Brain microvascular endothelial cell (primary cell): ENCODE measurements at regions not wholly inside any gene's neighbourhood (a gene's known extent, or its start where the extent isn't known, plus 50 kb on each side); places are given as distances from the start of the nearest gene placed in this dataset.
"Not testable (repeated sequence)": the region's sequence is repeated elsewhere in the genome, so short reads cannot be mapped to it uniquely, and the experiment has no call there.

Experiments
- DNase-seq: peaks from one replicate; pipeline ENCODE4 v3.0.0-alpha.2; 2020
- H3K27ac ChIP-seq: fragments of 250-450 bp; sonication (Bioruptor Pico); 2 replicates; pipeline ENCODE4 v1.5.1; 2020; ENCODE audit warnings: mild to moderate bottlenecking, moderate library complexity
- H3K27me3 ChIP-seq: fragments of 250-450 bp; sonication (Bioruptor Pico); replicated peaks from 2 replicates; pipeline ENCODE4 v1.5.1; 2020; ENCODE audit warnings: mild to moderate bottlenecking
- H3K36me3 ChIP-seq: fragments of 250-450 bp; sonication (Bioruptor Pico); replicated peaks from 2 replicates; pipeline ENCODE4 v1.5.1; 2020; ENCODE audit warnings: mild to moderate bottlenecking
- H3K4me3 ChIP-seq: 2 replicates; pipeline ENCODE4 v1.5.1; 2011; ENCODE audit warnings: low read depth, mild to moderate bottlenecking, control low read depth, low read length, moderate library complexity
- in situ Hi-C: cut with HindIII; loops from 2 replicates; pipeline ENCODE4 v1.10.0; 2017; ENCODE audit warnings: low sequenced_read_pairs, low pct_ligation_motif_present
- TF ChIP-seq, protein P1 (sequence below): IDR thresholded peaks from 2 replicates; pipeline ENCODE4 v1.5.1; 2011; ENCODE audit warnings: low read depth, mild to moderate bottlenecking, moderate library complexity, low read length, control low read depth, inconsistent platforms; ENCODE audit errors: missing control alignments

DNA sequence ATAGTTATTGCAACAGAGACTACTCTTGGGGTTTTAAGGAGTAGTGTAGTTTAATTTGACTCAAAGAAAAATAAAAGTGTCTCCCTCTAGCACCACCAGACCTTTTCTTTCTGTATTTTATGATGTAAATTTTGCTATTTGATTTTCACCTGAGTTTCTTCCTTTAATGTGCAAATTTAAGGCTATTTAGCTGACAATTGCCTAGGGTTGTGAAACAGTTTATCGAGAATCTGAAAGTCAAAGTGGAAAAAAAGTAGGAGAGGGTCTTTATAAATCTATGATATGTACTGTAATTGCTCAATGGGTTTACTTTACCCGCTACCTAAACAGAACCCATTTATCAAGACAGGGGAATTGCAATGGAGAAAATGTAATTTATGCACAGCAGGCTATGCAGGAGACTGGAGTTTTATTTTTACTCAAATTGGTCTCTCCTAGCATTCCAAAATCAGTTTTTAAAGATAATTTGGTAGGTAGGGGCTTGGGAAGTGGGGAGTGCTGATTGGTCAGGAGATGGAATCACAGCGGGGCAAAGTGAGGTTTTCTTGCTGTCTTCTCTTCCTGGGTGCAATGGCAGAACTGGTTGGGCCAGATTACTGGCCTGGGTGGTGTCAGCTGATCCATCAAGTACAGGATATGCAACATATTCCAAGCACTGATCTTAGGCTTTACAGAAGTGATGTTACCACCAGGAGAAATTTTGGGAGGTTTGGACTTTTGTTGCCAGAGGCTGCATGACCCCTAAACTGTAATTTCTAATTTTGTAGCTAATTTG, 228.6 kb upstream of the TACR3 start:
- H3K27ac ChIP-seq, result no peak overlapping the region
- DNase-seq, result no peak
- H3K36me3 ChIP-seq, result no peaks in the 10 kb centered on the region
- TF ChIP-seq, protein P1, sequence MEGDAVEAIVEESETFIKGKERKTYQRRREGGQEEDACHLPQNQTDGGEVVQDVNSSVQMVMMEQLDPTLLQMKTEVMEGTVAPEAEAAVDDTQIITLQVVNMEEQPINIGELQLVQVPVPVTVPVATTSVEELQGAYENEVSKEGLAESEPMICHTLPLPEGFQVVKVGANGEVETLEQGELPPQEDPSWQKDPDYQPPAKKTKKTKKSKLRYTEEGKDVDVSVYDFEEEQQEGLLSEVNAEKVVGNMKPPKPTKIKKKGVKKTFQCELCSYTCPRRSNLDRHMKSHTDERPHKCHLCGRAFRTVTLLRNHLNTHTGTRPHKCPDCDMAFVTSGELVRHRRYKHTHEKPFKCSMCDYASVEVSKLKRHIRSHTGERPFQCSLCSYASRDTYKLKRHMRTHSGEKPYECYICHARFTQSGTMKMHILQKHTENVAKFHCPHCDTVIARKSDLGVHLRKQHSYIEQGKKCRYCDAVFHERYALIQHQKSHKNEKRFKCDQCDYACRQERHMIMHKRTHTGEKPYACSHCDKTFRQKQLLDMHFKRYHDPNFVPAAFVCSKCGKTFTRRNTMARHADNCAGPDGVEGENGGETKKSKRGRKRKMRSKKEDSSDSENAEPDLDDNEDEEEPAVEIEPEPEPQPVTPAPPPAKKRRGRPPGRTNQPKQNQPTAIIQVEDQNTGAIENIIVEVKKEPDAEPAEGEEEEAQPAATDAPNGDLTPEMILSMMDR, result no peak
- no peak overlapping the region for H3K4me3 ChIP-seq
- H3K27me3 ChIP-seq, result no peaks in the 10 kb centered on the region
- in situ Hi-C loops, result no loop called here

DNA sequence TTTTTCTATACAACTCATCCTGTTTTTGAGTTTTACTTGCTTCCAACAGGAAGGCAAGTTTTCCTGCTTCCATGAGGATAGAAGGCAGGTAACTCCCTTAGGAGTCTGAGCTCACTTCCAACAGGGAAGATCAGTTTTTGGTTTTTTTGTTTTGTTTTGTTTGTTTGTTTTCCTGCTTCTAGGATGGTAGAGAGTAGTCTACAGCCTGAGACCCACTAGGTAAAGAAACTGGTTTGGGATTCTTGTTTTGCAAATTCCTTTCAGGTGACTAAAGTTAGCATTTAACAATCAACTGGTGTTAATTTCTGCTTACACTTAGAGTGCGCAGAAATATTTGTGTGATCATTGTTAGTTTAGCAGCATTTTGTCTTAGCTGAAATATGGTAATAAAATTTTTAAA, 227.8 kb upstream of the TACR3 start:
- TF ChIP-seq, protein P1, result no peak
- in situ Hi-C loops, result no loop called here
- H3K4me3 ChIP-seq, result no peak overlapping the region
- DNase-seq, result no peak
- no peaks in the 10 kb centered on the region for H3K27me3 ChIP-seq
- no peak overlapping the region for H3K27ac ChIP-seq
- H3K36me3 ChIP-seq, result no peaks in the 10 kb centered on the region

DNA sequence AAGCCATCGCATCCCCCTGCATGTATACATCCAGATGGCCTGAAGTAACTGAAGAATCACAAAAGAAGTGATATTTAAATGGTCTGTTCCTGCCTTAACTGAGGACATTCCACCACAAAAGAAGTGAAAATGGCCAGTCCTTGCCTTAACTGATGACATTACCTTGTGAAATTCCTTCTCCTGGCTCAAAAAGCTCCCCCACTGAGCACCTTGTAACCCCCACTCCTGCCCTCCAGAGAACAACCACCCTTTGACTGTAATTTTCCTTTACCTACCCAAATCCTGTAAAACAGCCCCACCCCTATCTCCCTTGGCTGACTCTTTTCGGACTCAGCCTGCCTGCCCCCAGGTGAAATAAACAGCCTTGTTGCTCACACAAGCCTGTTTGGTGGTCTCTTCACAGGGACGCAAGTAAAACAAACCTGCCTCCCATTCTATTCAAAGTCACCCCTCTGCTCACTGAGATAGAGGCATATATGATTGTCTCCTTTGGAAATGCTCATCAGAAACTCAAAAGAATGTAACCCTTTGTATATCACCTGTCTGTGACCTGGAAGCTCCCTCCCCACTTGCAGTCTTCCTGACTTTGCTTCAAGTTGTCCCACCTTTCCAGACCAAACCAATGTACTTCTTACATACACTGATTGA, 227.0 kb upstream of the TACR3 start:
- H3K27me3 ChIP-seq, H3K27ac ChIP-seq, H3K36me3 ChIP-seq, DNase-seq, in situ Hi-C loops, H3K4me3 ChIP-seq: not testable (repeated sequence)

DNA sequence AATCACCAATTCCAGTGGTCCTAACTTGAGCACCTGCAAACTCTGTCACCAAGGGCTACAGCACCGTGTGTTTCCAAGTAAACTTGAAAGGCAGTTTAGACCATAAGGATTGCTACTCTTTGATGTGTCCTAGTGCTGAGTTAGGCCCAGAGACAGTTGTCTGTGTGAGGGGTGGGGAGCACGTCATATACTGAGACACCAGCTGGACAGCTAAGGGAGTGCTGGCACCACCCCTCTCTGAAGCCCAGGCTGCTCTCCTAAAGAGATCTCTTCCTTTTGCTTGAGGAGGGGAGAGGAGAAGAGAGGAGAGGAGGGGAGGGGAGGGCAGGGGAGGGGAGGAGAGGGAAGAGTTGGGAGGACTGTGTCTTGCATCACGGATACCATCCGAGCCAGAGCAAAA, 218.7 kb upstream of the TACR3 start:
- DNase-seq, result no peak
- no peak overlapping the region for H3K4me3 ChIP-seq
- no peaks in the 10 kb centered on the region for H3K27me3 ChIP-seq
- no peak overlapping the region for H3K27ac ChIP-seq
- TF ChIP-seq, protein P1, result no peak
- in situ Hi-C loops, result no loop called here
- no peaks in the 10 kb centered on the region for H3K36me3 ChIP-seq

DNA sequence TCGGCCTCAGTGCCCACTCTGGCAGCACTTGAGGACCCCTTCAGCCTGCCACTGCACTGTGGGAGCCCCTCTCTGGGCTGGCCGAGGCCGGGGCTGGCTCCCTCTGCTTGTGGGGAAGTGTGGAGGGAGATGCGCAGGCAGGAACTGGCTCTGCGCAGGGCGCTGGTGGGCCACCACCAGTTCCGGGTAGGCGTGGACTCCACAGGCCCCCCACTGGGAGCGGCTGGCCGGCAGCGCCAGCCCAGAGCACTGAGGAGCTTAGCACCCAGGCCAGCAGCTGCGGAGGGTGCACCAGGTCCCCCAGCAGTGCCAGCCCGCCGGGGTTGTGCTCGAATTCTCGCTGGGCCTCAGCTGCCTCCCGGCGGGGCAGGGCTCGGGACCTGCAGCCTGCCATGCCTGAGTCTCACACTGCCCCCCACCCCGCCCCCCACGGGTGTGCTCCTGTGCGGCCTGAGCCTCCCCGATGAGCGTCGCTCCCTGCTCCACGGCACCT, 216.9 kb upstream of the TACR3 start:
- in situ Hi-C loops, result no loop called here
- Histone ChIP-seq H3K4me3 (no peak overlapping the region), H3K27ac (no peak overlapping the region), H3K36me3 (no peaks in the 10 kb centered on the region), H3K27me3 (no peaks in the 10 kb centered on the region)
- no peak for DNase-seq
- TF ChIP-seq, protein P1, result no peak

DNA sequence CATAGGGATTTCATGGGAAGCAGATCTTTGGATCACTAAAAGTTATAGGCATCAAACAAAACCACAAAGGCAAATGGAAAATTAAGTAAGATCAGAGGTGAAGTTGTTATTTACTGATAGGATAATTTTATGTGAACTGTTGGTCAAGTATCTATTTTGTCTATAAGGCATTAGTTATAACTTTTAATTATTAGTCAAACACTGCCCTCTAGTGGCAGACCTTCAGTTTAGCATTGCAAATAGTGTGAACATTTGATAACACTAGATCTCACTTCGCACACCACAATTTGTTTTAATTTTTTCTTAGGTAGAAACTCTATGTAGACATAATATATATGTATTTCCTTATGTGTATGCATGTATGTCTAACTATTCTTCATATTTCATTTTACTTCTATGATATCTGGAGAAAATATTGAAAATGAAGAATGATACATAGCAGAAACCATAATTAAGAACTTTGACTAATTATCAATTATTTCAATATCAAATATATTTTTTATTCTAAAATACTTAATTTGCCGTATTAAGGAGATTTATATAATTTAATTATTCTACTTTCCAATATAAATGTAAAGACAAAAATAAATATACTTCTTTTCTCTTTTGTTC, 214.5 kb upstream of the TACR3 start:
- no peak overlapping the region for H3K27ac ChIP-seq
- H3K36me3 ChIP-seq, result no peaks in the 10 kb centered on the region
- in situ Hi-C loops, result no loop called here
- no peak overlapping the region for H3K4me3 ChIP-seq
- TF ChIP-seq, protein P1, result peak; percentile 53
- DNase-seq, result peak; percentile 16
- H3K27me3 ChIP-seq, result no peaks in the 10 kb centered on the region
